G401 (cell line): ENCODE measurements at regions not wholly inside any gene's neighbourhood (a gene's known extent, or its start where the extent isn't known, plus 50 kb on each side); places are given as distances from the start of the nearest gene placed in this dataset.

Source experiments
- DNase-seq: peaks from one replicate; pipeline ENCODE4 v3.0.0-alpha.2; 2015; ENCODE audit warnings: low spot score
- in situ Hi-C: cut with HindIII; loops from 2 replicates; pipeline ENCODE4 v1.10.0; 2016; ENCODE audit warnings: low sequenced_read_pairs, mixed read lengths

GRCh38 chr20:40802886-40803285, 113.8 kb upstream of the MAFB start:
- DNase-seq = no peak
- in situ Hi-C loops = no loop called here

- no peak for DNase-seq
- in situ Hi-C loops = no loop called here
Observed at GRCh38 chr20:40803381-40803780, 114.3 kb upstream of the MAFB start.

GRCh38 chr20:40805592-40805991, 116.6 kb upstream of the MAFB start:
- in situ Hi-C loops = no loop called here

GRCh38 chr20:40806929-40807820, 118.1 kb upstream of the MAFB start:
- in situ Hi-C loops = no loop called here
- DNase-seq = no peak

More at GRCh38 chr20:40805592-40805991, 116.6 kb upstream of the MAFB start:
- DNase-seq = no peak

DNA sequence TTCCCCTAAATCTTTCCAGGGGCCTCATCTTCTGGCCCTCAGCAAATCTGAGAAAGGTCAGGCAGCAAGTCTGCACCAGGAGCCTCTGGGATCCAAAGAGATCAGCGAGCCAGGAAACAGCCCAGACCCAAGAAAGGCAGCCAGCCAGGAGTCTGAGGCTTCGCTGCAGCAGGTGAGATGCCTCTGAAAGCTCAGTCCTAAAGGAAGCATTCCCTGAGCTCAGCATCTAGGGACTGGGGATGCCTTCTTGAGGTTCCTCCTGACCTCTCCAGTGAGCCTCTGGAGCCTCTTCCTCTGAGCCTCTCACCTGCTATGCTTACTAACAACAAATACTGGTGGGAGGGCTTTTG, 118.8 kb upstream of the MAFB start:
- in situ Hi-C loops = no loop called here
- no peak for DNase-seq

GRCh38 chr20:40808936-40809335, 119.9 kb upstream of the MAFB start:
- DNase-seq = no peak

DNA sequence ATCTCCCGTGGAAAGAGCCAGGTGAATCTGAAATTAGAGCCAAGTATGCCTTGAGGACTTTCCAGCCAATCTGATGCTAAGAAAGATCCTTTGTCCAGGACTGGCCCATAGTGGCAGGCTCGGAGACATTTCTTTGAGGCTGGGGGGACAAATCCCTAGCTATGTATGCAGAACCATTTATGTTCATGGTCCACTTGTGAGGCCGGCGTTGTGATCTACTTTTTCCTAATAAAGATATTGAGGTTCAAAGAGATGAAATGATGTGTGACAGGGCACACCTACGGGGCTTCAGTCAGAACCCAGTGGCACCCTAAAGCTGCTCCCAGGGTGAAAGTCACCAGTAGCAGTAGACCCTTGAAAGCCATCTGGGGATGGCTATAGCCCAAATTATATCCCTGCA, 120.3 kb upstream of the MAFB start:
- in situ Hi-C loops = no loop called here

More at GRCh38 chr20:40808936-40809335, 119.9 kb upstream of the MAFB start:
- in situ Hi-C loops = no loop called here

GRCh38 chr20:40810332-40811000, 121.4 kb upstream of the MAFB start:
- in situ Hi-C loops = no loop called here
- DNase-seq = no peak

More for the DNA sequence above, 120.3 kb upstream of the MAFB start:
- no peak for DNase-seq

DNA sequence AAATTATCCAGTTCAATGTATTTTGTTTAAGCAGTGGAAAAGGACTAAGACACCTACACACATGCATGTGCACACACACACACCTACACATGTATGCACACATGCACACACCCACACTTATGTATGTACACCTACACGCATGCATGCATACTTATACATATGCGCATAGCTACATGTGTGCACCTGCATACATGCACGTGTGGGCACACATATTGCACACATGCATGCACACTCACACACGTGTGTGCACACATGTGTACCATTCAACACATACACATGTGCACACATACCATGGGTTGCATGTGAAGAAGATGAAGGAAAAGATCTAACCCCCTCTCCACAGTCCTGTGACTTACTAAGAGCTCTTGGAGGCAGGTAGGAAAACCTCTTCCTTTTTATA, 122.0 kb upstream of the MAFB start:
- DNase-seq = no peak
- in situ Hi-C loops = no loop called here

- in situ Hi-C loops = no loop called here
- no peak for DNase-seq
Observed at GRCh38 chr20:40811660-40812414, 122.8 kb upstream of the MAFB start.

GRCh38 chr20:40812415-40812925, 123.4 kb upstream of the MAFB start:
- no peak for DNase-seq
- in situ Hi-C loops = no loop called here

GRCh38 chr20:40813029-40813431, 124.0 kb upstream of the MAFB start:
- in situ Hi-C loops = no loop called here
- DNase-seq = no peak

GRCh38 chr20:40813708-40814630, 124.9 kb upstream of the MAFB start:
- in situ Hi-C loops = no loop called here
- no peak for DNase-seq

DNA sequence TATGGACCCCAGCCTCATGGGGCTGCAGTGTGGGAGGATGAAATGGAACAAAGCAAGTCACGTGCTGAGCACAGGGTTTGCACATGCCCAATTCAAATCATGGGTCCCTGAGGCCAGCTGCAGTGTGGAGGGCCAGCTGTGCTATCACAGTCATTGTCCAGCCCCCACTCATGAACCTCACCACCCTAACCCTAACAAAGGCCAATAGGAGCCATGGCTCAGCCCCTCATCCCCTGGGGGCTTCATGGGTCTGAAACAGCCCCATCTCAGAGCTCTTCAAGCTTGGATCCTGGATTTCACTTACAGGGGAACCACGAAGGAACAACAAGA, 125.6 kb upstream of the MAFB start:
- in situ Hi-C loops = no loop called here
- DNase-seq = no peak

DNA sequence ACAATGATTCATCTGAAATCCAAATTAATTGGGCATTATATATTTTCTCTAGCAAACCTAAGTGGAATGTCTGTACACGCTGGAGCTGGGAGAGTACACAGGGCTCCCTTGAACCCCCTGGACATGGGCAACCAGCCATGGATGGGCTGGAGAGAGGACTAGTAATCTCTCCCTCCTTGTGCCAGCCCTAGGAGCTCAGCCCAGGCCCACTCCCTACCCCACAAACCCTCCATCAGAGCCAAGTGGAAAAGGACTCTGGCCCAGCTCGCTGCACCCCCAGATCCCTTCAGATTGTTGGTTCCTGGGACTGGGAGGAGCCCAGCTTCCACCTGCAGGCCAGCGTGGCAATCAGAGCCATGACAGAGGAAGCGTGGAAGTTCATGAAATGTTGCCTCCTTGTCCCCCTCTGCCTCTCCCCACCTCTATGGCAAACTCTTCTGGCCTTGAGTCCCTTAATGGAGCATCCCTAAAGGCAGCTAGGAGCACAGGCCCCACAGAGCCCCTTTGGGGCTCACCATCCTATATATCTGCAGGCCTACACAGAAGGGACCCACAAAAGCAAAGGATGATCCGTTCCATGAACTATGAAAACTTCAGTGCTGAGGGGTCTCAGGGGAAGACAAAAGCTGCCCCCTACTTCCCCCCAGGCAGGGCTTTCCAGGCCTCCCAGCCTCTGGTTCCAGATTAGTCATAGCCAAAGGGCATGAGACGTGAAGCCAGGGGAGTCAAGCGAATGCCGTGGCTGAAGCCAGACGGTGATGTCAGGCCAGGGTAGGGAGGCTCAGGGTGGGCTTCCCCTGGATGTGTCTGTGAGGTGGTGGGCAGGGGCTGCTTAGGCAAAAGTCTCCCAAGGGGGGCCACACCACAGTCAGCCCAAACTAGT, 126.4 kb upstream of the MAFB start:
- no peak for DNase-seq
- in situ Hi-C loops = no loop called here

DNA sequence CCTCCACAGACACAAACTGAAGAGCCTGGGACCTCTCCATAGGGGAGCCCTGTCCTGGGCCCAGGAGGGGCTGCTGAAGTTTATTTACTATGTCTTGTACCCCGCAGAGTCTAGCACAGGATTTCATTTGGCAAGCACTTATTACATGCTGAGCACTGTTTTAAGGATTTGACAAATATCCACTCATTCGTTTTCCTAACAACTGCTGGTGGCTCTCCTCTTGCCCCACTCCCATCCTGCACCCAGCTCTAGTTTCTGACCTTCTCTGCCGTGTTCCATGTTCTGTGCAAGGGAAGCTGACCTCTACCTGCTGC, 127.0 kb upstream of the MAFB start:
- DNase-seq = no peak
- in situ Hi-C loops = no loop called here

- in situ Hi-C loops = no loop called here
- DNase-seq = no peak
Observed at GRCh38 chr20:40821429-40821828, 132.4 kb upstream of the MAFB start.

- no peak for DNase-seq
- in situ Hi-C loops = no loop called here
Observed at GRCh38 chr20:40826699-40827098, 137.7 kb upstream of the MAFB start.
